ENCODE measurements at regions not wholly inside any gene's neighbourhood (a gene's known extent, or its start where the extent isn't known, plus 50 kb on each side); places are given as distances from the start of the nearest gene placed in this dataset.
"Not testable (repeated sequence)": the region's sequence is repeated elsewhere in the genome, so short reads cannot be mapped to it uniquely, and the experiment has no call there.

GRCh38 chr6:81625216-81625615 lies 127.3 kb downstream of the TENT5A start:
- DNase-seq (ENCODE audit: low read depth in 2 of 2, low spot score in 1 of 2), result no peak

GRCh38 chr6:81624453-81624852 lies 128.0 kb downstream of the TENT5A start:
- no peak for DNase-seq (ENCODE audit: low read depth in 2 of 2, low spot score in 1 of 2)

- no peak for DNase-seq (ENCODE audit: low read depth in 2 of 2, low spot score in 1 of 2)
Observed at GRCh38 chr6:81623106-81623759, 129.2 kb downstream of the TENT5A start.

GRCh38 chr6:81621816-81622395 lies 130.6 kb downstream of the TENT5A start:
- DNase-seq (ENCODE audit: low read depth in 2 of 2, low spot score in 1 of 2), result no peak

- DNase-seq (ENCODE audit: low read depth in 2 of 2, low spot score in 1 of 2), result no peak
Observed at GRCh38 chr6:81614292-81614691, 138.2 kb downstream of the TENT5A start.

- DNase-seq (ENCODE audit: low read depth in 2 of 2, low spot score in 1 of 2), result no peak
Observed at GRCh38 chr6:81613606-81614005, 138.9 kb downstream of the TENT5A start.

- DNase-seq (ENCODE audit: low read depth in 2 of 2, low spot score in 1 of 2), result no peak
Observed at GRCh38 chr6:81612136-81612535, 140.3 kb downstream of the TENT5A start.

GRCh38 chr6:81609736-81610135 lies 142.7 kb downstream of the TENT5A start:
- no peak for DNase-seq (ENCODE audit: low read depth in 2 of 2, low spot score in 1 of 2)

- DNase-seq (ENCODE audit: low read depth in 2 of 2, low spot score in 1 of 2), result no peak
Observed at GRCh38 chr6:81608776-81609175, 143.7 kb downstream of the TENT5A start.

GRCh38 chr6:81606965-81607381 lies 145.5 kb downstream of the TENT5A start:
- no peak for DNase-seq (ENCODE audit: low read depth in 2 of 2, low spot score in 1 of 2)

GRCh38 chr6:81605526-81605925 lies 147.0 kb downstream of the TENT5A start:
- no peak for DNase-seq (ENCODE audit: low read depth in 2 of 2, low spot score in 1 of 2)

- DNase-seq (ENCODE audit: low read depth in 2 of 2, low spot score in 1 of 2), result no peak
Observed at GRCh38 chr6:81601918-81602317, 150.6 kb downstream of the TENT5A start.

- not testable (repeated sequence) for DNase-seq (ENCODE audit: low read depth in 2 of 2, low spot score in 1 of 2)
Observed at GRCh38 chr6:81600488-81600887, 152.0 kb downstream of the TENT5A start.

- DNase-seq (ENCODE audit: low read depth in 2 of 2, low spot score in 1 of 2), result no peak
Observed at GRCh38 chr6:81594501-81594900, 158.0 kb downstream of the TENT5A start.

- no peak for DNase-seq (ENCODE audit: low read depth in 2 of 2, low spot score in 1 of 2)
Observed at GRCh38 chr6:81590314-81590691, 162.2 kb downstream of the TENT5A start.

GRCh38 chr6:81589465-81590313 lies 162.8 kb downstream of the TENT5A start:
- DNase-seq (ENCODE audit: low read depth in 2 of 2, low spot score in 1 of 2), result no peak

GRCh38 chr6:81585686-81586085 lies 166.8 kb downstream of the TENT5A start:
- not testable (repeated sequence) for DNase-seq (ENCODE audit: low read depth in 2 of 2, low spot score in 1 of 2)

- DNase-seq (ENCODE audit: low read depth in 2 of 2, low spot score in 1 of 2), result not testable (repeated sequence)
Observed at GRCh38 chr6:81584156-81584555, 168.3 kb downstream of the TENT5A start.

- no peak for DNase-seq (ENCODE audit: low read depth in 2 of 2, low spot score in 1 of 2)
Observed at GRCh38 chr6:81575442-81575841, 177.0 kb downstream of the TENT5A start.

- DNase-seq (ENCODE audit: low read depth in 2 of 2, low spot score in 1 of 2), result no peak
Observed at GRCh38 chr6:81572020-81572419, 180.5 kb downstream of the TENT5A start.

GRCh38 chr6:81570681-81571080 lies 181.8 kb downstream of the TENT5A start:
- no peak for DNase-seq (ENCODE audit: low read depth in 2 of 2, low spot score in 1 of 2)

- no peak for DNase-seq (ENCODE audit: low read depth in 2 of 2, low spot score in 1 of 2)
Observed at GRCh38 chr6:81568973-81569372, 183.5 kb downstream of the TENT5A start.

All from stimulated activated CD8-positive, alpha-beta memory T cell treated with anti-CD3 and anti-CD28 coated beads, Interleukin-4, amount 100 ng/mL, for 1 hour (primary cell).